Kidney epithelial cell (primary cell): ENCODE measurements at regions not wholly inside any gene's neighbourhood (a gene's known extent, or its start where the extent isn't known, plus 50 kb on each side); places are given as distances from the start of the nearest gene placed in this dataset.

Experiments used
- DNase-seq: peaks from one replicate; pipeline ENCODE4 v3.0.0-alpha.2; 2010; ENCODE audit warnings: low read depth
- H3K27me3 ChIP-seq: 2 replicates; pipeline ENCODE4 v1.6.0; 2011; ENCODE audit warnings: low read length; ENCODE audit not compliant: control insufficient read depth, insufficient read depth
- H3K36me3 ChIP-seq: 2 replicates; pipeline ENCODE4 v1.5.1; 2011; ENCODE audit warnings: low read length; ENCODE audit not compliant: control insufficient read depth, insufficient read depth
- H3K4me3 ChIP-seq: 2 replicates; pipeline ENCODE4 v1.5.1; 2011; ENCODE audit warnings: low read depth, mild to moderate bottlenecking, control low read depth, low read length
- TF ChIP-seq, protein P1 (sequence below): IDR thresholded peaks from 2 replicates; pipeline ENCODE4 v1.5.1; 2011; ENCODE audit warnings: mild to moderate bottlenecking, moderate library complexity, low read length, control low read depth, inconsistent platforms; ENCODE audit not compliant: insufficient read depth, poor library complexity, severe bottlenecking

- no peaks in the 10 kb centered on the region for H3K36me3 ChIP-seq
- TF ChIP-seq, protein P1, sequence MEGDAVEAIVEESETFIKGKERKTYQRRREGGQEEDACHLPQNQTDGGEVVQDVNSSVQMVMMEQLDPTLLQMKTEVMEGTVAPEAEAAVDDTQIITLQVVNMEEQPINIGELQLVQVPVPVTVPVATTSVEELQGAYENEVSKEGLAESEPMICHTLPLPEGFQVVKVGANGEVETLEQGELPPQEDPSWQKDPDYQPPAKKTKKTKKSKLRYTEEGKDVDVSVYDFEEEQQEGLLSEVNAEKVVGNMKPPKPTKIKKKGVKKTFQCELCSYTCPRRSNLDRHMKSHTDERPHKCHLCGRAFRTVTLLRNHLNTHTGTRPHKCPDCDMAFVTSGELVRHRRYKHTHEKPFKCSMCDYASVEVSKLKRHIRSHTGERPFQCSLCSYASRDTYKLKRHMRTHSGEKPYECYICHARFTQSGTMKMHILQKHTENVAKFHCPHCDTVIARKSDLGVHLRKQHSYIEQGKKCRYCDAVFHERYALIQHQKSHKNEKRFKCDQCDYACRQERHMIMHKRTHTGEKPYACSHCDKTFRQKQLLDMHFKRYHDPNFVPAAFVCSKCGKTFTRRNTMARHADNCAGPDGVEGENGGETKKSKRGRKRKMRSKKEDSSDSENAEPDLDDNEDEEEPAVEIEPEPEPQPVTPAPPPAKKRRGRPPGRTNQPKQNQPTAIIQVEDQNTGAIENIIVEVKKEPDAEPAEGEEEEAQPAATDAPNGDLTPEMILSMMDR: no peak
- H3K4me3 ChIP-seq: no peak overlapping the region
- H3K27me3 ChIP-seq: no peaks in the 10 kb centered on the region
- DNase-seq: no peak
Observed at GRCh38 chr1:37097731-37098130, 63.4 kb upstream of the GRIK3 start.

- DNase-seq: no peak
Observed at GRCh38 chr1:37098237-37098636, 63.9 kb upstream of the GRIK3 start.

GRCh38 chr1:37100310-37100709 lies 66.0 kb upstream of the GRIK3 start:
- no peaks in the 10 kb centered on the region for H3K27me3 ChIP-seq
- H3K4me3 ChIP-seq: no peak overlapping the region
- no peak for DNase-seq
- TF ChIP-seq, protein P1: no peak
- no peaks in the 10 kb centered on the region for H3K36me3 ChIP-seq

More at GRCh38 chr1:37098237-37098636, 63.9 kb upstream of the GRIK3 start:
- no peak overlapping the region for H3K4me3 ChIP-seq
- no peaks in the 10 kb centered on the region for H3K27me3 ChIP-seq
- no peaks in the 10 kb centered on the region for H3K36me3 ChIP-seq
- TF ChIP-seq, protein P1: no peak

- H3K27me3 ChIP-seq: no peaks in the 10 kb centered on the region
- DNase-seq: no peak
- TF ChIP-seq, protein P1: no peak
- no peaks in the 10 kb centered on the region for H3K36me3 ChIP-seq
- no peak overlapping the region for H3K4me3 ChIP-seq
Observed at GRCh38 chr1:37102656-37103382, 68.5 kb upstream of the GRIK3 start.

- Histone ChIP-seq H3K4me3 (no peak overlapping the region), H3K36me3 (no peaks in the 10 kb centered on the region), H3K27me3 (no peaks in the 10 kb centered on the region)
- TF ChIP-seq, protein P1: no peak
- no peak for DNase-seq
Observed at GRCh38 chr1:37105911-37106310, 71.6 kb upstream of the GRIK3 start.
